IPS-NIHi11 (cell line): ENCODE measurements at regions not wholly inside any gene's neighbourhood (a gene's known extent, or its start where the extent isn't known, plus 50 kb on each side); places are given as distances from the start of the nearest gene placed in this dataset.

Experiments
- DNase-seq: peaks from one replicate; pipeline ENCODE4 v3.0.0; 2012; ENCODE audit warnings: mixed read lengths, low spot score

GRCh38 chr1:208844158-208844557 is 600.0 kb upstream of the PLXNA2 start:
- no peak for DNase-seq

DNA sequence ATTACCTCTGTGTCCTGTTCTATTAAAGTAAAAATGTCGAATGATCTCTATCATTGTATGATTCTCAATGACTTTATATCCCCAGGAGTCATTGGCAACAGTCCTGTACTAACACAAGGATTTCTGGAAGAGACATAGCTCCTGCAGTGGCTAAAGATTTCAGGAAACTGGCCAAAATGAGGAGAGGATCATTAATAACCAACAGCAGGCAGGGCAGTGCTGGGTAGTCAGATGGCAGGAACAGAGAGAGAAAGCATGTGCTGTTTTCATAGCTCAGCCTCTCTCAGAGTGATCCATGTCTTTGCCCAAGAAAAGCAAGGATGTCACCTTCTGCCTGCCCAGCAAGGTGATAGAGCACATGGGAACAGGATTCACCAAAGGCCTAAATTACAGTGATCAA is 604.7 kb upstream of the PLXNA2 start:
- no peak for DNase-seq

- no peak for DNase-seq
Measured at GRCh38 chr1:208850442-208850841, 606.3 kb upstream of the PLXNA2 start.

DNA sequence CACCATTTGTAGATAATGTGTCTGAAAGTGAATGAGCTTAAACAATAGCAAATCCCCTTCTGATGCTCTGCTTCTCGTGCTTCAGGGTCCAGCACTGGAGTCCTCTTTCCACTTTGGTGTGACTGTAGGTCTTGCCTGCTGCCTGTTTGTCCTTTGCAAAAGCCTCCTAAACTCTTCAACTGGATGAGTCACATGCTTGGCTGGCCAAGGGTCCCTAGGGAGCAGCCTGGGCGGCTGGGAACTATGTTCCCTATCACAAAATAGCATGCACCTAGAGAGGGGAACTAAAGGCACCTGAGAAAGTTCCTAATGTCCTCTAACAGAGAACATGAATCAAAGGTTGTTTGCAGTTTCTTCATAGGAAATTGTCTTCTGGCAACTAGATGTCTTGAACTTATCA is 607.2 kb upstream of the PLXNA2 start:
- no peak for DNase-seq

DNA sequence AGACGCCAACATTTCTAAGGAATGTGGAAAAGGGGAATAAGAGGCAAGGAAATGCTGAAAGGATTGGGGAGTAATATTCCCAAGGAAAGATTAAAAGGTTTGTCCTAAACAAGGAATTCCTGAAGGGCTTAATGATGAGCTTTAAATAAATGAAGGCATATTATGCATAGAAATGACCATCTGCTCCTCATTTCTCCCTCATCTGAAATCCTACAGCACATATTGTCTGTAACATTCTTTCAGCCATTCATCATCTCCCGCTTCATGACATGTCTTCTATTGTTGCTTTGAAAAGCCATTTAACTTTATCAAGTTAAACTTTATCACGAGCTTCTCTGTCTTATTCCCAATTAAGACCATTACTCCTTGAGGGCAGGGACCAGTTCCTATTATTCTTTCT is 608.7 kb upstream of the PLXNA2 start:
- DNase-seq = no peak

DNA sequence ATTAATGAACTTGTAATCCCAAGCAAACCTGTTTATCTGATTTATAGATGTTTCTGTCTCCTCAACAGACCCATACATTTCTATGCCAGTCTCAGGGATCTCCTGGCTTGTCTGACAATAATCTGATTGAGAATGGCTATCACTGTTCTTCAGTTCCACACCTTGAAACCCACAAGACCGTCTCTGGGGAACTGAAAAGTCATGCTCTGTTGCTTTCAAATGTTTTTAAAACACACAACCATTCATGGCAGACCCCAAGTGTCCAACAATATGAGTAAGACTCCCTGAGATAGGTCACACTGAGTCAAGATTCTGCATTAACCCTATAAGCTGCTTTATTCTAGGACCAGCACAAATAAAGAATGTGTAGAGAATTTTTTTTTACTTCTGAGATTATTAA is 611.2 kb upstream of the PLXNA2 start:
- DNase-seq = no peak

DNA sequence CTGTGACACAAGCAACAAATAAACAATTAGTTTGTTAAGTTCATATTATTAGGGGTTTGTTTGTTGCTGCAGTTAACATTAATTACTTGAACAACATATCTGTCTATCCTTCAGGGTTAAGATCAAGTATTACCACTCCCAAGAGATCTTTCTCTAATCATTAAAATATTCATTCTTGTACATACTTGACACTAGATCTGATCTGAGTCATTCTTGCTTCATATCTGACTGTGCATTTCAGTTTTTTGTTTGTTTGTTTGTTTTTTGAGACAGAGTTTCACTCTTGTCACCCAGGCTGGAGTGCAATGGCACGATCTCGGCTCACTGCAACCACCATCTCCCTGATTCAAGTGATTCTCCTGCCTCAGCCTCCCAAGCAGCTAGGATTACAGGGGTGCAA is 613.3 kb upstream of the PLXNA2 start:
- DNase-seq = no peak

DNA sequence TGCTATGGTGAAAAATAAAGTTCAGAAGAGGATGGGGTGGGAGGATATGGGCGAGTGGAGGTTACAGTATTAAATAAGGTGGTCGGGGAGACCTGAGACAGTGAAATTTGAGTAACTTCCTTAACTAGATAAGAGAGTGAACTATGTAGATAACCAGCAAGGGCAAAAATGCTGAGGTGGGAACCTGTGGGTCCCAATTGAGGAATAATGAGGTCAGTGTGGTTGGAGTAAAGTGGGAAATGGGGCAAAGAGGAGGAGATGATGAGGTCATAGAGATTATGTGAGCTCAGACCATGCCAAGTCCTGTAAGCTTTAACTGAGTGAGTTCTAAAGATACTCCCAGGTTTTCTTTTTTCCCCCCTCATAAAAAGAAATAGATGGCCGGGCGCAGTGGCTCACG is 614.6 kb upstream of the PLXNA2 start:
- DNase-seq = no peak

- DNase-seq = no peak
Measured at GRCh38 chr1:208864366-208864965, 620.3 kb upstream of the PLXNA2 start.

DNA sequence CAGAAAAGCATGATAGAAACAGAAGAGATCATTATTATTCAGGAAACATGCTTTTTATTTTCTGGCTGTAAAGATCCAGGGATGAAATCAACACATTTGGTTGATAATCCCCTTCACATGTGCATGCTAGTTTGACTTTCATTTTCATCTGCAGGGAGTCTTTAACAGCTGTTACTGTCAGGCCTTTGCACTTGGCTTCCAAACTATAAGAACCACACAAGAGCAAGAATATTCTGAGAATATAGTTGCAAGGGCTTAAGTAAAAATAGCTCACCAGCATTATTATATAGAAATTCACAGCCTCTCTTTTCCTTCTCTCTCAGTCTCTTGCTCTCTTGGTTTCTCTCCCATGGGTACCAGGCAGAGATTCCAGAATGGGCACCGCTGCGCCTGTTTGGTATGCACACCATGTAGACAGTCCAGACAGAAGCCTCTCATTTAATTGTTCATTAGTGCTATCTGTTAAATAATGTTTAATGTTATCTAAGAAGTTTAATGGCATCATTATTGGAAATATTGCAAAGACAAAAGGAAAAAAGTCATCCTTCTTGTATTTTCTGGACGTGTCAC is 622.3 kb upstream of the PLXNA2 start:
- no peak for DNase-seq

GRCh38 chr1:208868554-208868953 is 624.4 kb upstream of the PLXNA2 start:
- no peak for DNase-seq

DNA sequence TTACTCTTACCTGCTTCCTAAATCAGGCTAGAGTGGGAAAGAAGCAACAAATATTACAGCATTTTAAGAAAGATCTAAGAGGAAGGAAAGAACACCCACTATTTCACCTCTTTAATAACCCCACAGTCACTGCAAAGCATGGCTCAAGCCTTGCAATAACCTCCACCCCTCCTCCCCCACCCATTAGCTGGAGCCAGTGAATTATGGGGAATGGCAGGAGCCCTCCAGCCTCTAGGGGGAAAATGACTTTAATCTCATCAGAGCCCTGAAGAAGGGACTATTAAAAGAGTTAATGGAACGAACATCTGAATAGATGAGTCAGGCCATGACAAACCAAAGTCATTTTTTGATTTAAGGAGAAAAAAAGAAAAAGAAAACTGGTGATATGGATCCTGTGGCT is 630.7 kb upstream of the PLXNA2 start:
- DNase-seq = no peak

DNA sequence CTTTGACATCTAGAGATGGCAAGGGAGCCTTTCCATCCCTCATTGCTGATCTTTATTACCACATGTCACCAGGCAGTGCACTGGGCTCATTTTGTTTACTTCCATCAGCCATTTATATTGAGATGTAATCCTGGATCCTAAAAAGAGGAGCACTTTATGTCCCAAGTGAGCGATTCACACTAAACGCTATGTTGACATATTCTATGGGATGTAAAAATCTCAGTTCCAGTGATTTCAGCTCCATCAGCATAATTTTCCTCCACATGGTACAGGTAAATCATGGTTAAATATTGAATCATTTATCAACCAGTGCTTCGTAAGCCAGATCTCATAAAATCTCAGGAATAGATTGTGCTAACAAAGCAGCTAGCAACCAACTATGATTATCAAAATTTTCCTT is 634.8 kb upstream of the PLXNA2 start:
- no peak for DNase-seq

- no peak for DNase-seq
Measured at GRCh38 chr1:208880433-208881100, 636.4 kb upstream of the PLXNA2 start.

DNA sequence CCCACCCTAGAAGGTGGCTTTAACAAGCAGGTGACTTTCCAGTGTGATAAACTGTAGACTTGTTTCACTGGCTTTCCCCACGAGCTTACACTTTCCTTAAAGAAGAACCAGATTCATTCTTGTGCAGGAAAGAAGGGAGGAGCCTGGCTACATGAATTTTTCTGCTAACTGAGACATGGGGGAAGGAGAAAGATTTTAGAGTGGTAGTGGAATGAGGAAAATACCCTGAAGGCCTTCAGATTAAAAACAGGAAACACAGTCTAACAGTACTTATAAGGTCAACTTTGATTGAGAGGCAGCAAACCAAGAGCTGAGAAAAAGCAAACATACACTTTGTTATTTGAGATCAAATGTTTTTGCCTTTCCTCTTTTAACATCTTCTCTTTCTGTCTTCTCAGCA is 640.9 kb upstream of the PLXNA2 start:
- no peak for DNase-seq

DNA sequence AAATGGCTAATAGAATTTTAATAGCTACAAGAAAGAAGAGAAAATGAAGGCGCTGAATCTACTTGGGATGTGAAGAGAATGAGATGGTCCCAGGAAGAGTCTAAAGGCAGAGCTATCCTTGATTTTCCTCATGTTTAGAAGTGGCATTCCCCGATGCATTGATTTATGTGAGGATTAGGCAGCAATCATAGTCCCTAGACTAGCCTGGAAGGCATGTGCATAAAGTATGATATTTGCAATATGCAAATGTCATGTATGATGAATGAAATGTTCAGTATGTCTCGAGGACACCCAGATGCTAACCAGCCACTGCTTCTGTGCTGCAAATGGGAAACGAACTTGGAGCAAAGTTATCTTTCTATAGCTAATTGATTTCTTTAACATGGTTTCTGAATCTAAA is 641.5 kb upstream of the PLXNA2 start:
- DNase-seq = no peak

DNA sequence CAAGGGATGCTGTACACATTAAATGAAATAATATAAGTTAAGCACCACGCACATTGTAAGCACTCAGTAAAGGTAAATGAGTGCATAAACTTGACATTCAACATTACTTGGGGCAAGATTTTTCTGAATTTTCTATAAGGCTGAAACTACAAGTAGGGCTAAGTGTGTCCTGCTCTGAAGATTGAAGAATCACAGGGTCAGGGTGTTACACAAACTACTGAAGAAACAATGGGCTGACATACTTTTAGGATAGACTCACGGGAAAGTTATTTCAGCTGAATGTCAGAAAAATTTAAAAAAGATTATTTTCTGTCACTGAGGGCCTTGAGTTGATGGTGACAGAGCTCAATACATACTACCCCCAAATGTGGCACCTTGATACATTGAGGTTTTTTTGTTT is 644.2 kb upstream of the PLXNA2 start:
- DNase-seq = no peak

- DNase-seq = no peak
Measured at GRCh38 chr1:208892147-208892546, 648.0 kb upstream of the PLXNA2 start.

DNA sequence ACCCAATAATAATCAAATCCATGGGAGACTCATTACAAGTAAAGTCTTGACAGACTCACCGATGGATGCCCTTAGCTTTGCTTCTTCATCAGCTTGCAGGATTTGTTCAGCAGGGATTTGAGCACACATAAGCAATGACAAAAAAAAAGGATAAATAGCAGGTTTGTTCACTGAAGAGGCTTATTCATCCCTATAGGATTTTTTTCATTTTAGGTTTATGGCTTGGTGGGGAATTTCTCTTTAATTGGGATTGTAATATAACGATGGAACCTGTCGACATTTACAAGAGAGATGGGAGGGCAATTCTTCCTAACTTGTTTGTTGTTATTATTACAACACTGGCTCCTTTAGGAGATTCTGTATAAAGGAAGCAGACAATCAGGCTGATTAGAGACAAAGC is 649.1 kb upstream of the PLXNA2 start:
- no peak for DNase-seq

- DNase-seq = no peak
Measured at GRCh38 chr1:208895181-208895580, 651.0 kb upstream of the PLXNA2 start.

DNA sequence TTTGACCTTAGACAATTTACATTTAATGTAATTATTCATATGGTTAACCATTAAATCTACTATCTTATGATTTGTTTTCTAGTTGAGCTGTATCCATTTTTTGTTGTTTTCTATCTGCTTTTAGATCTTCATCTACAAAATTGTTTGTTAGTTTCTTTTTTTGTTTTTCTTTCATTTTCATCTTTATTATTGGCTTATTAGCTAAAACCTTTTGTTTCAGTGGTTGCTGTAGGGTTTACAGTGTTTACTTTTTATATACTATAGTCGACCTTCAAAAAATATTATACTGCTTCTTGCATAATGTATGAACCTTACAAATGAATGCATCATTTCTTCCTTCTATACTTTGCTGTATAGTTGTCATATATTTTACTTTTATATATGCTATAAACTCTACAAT is 651.6 kb upstream of the PLXNA2 start:
- no peak for DNase-seq

DNA sequence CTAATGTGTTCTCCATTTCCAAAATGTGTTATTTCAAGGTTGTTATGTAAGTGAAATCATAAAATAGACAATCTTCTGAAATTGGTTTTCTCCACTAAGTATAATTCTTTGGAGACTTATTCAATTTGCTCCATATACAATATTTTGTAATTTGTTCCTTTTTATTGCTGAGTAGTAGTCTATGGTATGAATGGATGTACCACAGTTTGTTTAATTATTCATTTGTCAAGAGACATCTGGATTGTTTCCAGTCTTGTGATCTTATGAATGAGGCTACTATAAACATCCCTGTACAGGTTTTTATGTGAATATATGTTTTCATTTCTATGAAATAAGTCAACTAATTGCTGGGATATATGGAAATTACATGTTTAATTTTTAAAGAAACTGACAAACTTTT is 652.6 kb upstream of the PLXNA2 start:
- DNase-seq = no peak

DNA sequence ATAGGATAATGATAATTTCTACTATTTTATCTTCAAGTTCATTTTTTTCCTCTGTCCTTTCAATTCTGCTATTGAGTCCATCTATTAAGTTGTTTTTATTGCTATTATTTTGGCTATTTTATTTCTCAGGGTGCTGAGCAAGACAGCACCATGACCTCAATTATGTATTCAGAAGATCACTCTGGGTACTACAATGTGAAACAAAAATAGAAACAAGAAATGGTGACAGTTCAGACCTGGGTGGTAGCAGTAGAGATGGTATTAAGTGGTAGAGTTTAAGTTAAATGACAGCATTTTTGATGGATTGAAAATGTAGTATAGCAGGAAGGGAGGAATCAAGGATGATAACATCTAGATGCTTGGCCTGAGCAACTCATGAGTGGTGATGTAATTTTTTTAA is 655.3 kb upstream of the PLXNA2 start:
- no peak for DNase-seq
